KOPT-K1 (cell line): ENCODE measurements at regions not wholly inside any gene's neighbourhood (a gene's known extent, or its start where the extent isn't known, plus 50 kb on each side); places are given as distances from the start of the nearest gene placed in this dataset.
"Not testable (repeated sequence)": the region's sequence is repeated elsewhere in the genome, so short reads cannot be mapped to it uniquely, and the experiment has no call there.

Experiments
- H3K27ac ChIP-seq: fragments of 200-600 bp; sonication (generic); 2 replicates; pipeline ENCODE4 v1.5.1; 2016; ENCODE audit warnings: antibody characterized with exemption, mild to moderate bottlenecking, low read depth, low read length; ENCODE audit not compliant: poor library complexity, severe bottlenecking
- H3K36me3 ChIP-seq: fragments of 200-600 bp; sonication (generic); 2 replicates; pipeline ENCODE4 v1.5.1; 2017; ENCODE audit warnings: antibody characterized with exemption, mild to moderate bottlenecking, low read length, moderate library complexity; ENCODE audit not compliant: insufficient read depth
- H3K9me3 ChIP-seq: fragments of 200-600 bp; sonication (generic); 2 replicates; pipeline ENCODE4 v1.5.1; 2017; ENCODE audit warnings: antibody characterized with exemption, low read length, mild to moderate bottlenecking; ENCODE audit not compliant: insufficient read depth, poor library complexity, severe bottlenecking

DNA sequence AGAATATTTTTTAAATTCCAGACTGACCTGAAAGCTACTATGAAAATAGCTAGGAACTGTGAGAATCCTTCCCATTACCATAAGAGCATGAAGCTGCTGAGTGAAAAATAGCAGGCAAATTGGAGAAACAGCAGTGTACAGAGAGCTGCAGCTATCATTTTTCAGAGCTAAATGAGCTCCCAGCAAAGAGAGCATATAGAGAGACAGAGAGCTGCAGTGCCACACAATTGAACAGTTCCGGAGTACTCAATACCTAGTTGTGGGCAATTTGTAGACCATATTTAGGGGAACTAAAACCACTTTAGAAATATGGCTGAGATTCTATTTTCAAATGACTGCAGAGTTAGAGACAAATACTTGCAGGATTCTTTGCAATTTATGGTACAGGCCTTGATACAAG lies 645.3 kb downstream of the STK39 start:
- Histone ChIP-seq H3K9me3 (no peaks in the 10 kb centered on the region), H3K27ac (no peak overlapping the region), H3K36me3 (no peaks in the 10 kb centered on the region)

DNA sequence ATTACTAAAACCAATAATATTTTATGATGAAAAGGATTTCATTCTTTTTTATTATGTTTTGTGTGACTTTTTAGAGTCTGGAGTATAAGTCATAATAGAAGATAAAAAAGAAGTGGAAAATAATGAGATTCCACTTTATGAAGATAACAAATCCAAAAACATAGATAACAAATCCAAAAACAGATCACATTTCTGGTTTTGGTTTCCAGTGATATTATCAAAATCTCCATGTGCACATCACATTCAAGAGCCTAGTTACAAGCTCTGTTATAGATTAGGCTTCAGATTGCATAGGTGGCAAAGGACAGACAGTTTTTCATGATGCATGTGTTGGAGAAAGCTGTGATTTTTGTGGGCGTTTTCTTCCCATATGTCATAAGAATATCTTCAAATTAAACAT lies 648.2 kb downstream of the STK39 start:
- H3K36me3 ChIP-seq: no peaks in the 10 kb centered on the region
- H3K9me3 ChIP-seq: no peaks in the 10 kb centered on the region
- H3K27ac ChIP-seq: no peak overlapping the region

DNA sequence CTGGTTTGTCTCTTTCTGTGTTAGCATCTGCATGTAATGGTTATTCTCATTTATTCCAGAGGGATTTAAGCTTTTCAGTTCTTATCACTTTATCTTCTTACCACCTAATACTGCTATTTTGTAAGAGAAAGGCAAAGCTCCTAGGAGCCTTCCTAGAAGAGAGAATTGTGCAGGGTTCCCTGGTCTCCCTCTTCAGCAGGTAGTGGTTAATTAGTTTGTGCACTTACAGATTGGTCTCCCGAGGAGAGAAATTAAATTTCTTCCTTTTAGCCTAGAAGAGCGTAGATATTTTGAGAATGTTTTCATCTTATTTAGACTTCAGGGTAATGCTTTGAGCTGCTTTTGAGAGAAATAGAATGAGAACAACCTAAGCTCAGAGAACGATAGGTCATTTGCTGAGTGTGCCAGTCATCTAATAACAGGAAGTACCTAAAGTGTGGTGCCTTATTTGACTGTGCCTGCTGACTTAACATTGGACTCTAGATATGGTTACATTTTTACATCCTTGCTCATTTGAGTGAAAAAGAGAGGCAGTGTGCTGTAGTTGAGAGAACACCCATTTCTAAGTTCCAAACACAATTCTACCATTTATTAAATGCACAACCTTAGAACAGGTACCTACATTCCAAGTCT lies 651.4 kb downstream of the STK39 start:
- H3K36me3 ChIP-seq: no peaks in the 10 kb centered on the region
- H3K27ac ChIP-seq: no peak overlapping the region
- no peaks in the 10 kb centered on the region for H3K9me3 ChIP-seq

DNA sequence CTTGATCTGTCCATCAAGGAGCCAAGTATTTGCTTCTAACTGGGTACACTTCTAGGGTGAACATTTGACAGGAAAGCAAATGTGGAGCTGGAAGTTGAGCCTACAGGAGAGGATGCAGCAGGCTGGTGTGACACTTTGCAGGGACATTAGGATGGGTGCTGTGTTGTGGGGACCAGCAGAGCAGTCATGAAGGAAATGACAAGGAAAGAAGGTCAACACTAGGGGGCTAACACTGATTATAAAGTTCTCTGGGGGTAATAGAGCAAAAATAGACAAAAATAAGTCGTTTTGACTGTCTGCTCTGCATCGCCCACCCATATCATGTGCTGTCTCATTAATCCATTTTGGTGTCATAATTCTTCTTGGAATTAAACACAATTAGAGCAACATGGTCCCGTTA lies 652.4 kb downstream of the STK39 start:
- no peak overlapping the region for H3K27ac ChIP-seq
- H3K9me3 ChIP-seq: no peaks in the 10 kb centered on the region
- H3K36me3 ChIP-seq: no peaks in the 10 kb centered on the region

DNA sequence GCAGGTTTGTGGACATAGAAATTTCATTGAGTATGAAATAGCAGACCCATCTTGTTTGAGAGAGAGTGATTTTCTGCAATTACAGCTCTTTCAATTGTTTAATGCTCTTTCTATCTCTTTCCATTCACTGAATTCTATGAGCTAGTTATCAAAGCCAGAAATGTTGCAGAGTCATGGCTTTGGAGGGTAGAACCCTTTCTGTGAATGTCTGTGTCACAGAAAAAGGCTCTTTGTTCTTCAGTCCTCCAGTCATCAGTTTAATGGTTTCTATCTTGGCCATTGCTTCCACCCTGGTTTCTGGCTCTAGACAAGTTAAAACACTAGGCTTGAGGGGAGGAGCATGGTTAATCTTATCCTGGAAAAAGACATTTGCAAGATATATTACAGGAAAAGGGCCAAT lies 655.0 kb downstream of the STK39 start:
- Histone ChIP-seq H3K9me3 (no peaks in the 10 kb centered on the region), H3K36me3 (no peaks in the 10 kb centered on the region), H3K27ac (no peak overlapping the region)

DNA sequence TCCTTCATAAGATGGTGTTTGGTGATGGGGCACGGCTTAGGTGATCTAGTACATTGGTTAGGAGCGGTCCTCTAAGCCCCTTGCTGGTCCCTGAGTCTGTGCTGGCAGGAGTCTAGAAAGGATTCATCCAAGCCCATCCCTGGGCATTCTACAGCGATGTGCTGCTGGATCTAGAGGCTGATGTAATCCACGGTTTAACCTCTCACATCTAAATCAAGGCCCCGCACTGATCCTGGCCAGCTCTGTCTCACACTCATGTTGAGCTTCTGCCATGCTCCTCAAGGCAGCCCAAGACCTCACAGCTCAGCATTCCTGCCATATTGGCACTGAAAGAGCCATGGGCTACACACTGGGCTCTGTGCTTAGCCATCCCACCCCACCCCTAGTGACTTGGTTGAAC lies 664.8 kb downstream of the STK39 start:
- Histone ChIP-seq H3K36me3 (no peaks in the 10 kb centered on the region), H3K27ac (no peak overlapping the region), H3K9me3 (no peaks in the 10 kb centered on the region)

DNA sequence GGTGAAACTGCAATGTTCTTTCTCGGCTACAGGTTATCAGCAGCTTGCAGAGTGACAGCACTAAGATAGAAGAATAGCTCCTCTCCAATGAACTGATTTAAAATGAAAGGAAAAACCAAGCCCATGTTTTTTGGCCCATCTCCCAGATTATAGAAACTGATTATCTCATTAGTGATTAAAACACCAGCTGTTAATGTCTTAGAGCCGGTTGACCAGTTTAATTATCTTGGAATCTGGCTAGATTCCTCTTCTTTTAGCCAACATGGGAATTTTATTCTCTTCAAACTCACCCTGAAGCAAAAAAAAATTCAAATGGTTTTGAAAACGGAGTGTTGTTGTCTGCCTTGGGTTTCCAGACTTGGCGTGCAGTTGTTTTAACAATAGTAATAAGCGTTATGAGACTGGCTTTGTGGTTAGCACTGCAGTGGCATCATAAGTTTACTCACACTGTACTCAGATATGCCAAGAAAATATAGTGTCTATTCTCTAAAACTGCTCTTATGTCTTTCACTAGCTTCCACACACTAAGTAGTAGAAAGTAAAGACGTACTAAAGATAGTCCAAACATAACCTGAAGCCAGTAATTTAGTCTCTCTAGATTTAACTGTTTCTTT lies 665.3 kb downstream of the STK39 start:
- Histone ChIP-seq H3K9me3 (no peaks in the 10 kb centered on the region), H3K36me3 (no peaks in the 10 kb centered on the region), H3K27ac (no peak overlapping the region)

DNA sequence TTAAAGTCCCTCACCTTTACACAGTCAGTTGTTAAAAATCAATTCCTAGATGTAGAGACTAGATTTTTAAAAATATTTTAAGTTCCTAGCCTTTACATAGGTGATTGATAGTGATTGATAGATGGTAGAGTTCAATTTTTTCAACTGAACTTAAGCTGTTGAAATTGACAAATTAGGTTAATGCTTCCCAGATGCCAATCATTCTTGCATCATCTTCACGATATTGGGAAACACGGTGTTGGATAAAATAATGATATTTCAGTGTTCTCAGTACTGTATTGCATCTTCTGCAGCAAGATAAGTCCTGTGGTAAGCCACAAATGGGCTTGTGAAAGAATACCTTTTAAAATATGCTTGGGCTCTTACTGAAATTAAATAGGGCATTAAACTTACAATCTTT lies 667.6 kb downstream of the STK39 start:
- no peak overlapping the region for H3K27ac ChIP-seq
- no peaks in the 10 kb centered on the region for H3K9me3 ChIP-seq
- H3K36me3 ChIP-seq: no peaks in the 10 kb centered on the region

DNA sequence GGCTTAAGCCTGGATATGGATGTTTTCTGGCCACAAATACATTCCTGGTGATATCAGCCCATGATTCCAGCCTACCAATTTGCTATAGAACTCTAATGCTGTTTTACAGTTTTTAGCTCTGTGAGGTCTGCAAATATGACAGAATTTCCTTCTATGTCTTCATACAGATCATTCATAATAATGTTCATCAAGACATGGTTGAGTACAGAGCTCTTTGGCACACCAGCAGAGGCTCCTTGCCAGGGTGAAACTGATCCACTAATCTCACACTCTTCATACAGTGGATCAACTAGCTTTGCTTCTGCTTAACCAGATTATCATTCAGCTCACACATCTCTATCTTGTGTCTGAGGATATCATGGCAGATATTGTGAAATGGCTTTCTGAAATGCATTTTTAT lies 672.1 kb downstream of the STK39 start:
- no peak overlapping the region for H3K27ac ChIP-seq
- no peaks in the 10 kb centered on the region for H3K36me3 ChIP-seq
- no peaks in the 10 kb centered on the region for H3K9me3 ChIP-seq

DNA sequence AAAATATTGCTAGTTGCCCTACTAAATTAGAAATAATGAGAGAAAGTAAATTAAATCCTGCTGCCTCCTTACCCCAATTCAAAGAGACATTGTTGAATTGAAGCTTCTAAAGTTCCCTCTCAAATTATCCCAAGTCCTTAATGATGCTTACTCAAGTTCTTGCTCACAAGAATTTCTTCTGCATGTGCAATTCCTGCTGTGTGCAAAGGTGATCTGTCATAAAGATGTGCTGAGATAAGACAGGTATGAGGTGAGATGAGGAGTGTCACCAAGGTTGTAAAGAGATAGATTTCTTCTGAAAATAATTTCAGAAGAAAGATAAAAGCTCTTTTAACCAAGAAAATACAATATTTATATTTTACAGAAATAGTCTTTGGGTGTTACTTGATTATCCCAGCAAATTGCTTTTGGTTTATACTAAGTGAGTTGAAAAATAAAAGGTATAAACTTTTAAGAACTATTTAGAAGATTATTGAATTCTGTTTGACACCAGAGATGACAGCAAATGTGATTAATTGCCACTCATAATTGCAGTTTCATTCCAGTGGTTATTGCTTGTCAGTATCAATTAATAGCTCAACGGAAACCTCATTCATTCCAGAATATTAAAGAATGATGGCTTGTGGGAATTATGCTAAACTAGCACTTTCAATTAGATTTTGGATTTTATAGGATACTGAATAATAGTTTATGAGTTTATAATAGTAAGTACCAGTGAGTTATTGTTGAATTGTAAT lies 674.3 kb downstream of the STK39 start:
- Histone ChIP-seq H3K27ac (no peak overlapping the region), H3K36me3 (no peaks in the 10 kb centered on the region), H3K9me3 (no peaks in the 10 kb centered on the region)

DNA sequence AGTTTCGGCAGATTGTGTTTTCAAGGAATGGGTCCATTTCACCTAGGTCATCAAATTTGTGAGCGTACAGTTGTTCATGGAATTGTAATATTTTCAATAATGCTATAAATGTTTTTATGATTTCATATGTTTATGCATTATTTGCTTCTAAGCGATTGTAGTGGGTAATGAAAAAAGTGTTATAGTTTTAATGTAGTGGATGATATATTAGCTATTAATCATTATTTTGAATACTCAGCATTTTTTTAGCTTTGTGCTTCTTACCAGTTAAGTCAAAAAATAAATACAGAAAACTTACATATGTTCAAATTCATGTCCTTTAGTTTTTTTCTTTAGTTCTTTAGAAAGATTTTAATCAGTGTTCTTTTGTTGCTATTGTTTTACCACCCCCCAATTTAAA lies 677.0 kb downstream of the STK39 start:
- no peak overlapping the region for H3K27ac ChIP-seq
- no peaks in the 10 kb centered on the region for H3K9me3 ChIP-seq
- no peaks in the 10 kb centered on the region for H3K36me3 ChIP-seq

DNA sequence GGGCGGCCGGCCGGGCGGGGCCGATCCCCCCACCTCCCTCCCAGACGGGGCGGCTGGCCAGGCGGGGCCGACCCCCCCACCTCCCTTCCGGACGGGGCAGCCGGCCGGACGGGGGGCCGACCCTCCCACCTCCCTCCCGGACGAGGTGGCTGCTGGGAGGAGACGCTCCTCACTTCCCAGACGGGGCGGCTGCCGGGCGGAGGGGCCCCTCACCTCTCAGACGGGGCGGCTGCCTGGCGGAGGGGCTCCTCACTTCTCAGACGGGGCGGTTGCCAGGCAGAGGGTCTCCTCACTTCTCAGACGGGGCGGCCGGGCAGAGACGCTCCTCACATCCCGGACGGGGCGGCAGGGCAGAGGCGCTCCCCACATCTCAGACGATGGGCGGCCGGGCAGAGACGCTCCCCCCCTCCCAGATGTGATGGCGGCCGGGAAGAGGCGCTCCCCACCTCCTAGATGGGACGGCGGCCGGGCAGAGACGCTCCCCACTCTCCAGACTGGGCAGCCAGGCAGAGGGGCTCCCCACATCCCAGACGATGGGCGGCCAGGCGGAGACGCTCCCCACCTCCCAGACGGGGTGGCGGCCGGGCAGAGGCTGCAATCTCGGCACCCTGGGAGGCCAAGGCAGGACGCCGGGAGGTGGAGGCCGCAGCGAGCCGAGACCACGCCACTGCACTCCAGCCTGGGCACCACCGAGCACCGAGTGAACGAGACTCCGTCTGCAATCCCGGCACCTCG lies 675.8 kb downstream of the XIRP2 start:
- not testable (repeated sequence) for H3K27ac ChIP-seq, H3K9me3 ChIP-seq, H3K36me3 ChIP-seq

DNA sequence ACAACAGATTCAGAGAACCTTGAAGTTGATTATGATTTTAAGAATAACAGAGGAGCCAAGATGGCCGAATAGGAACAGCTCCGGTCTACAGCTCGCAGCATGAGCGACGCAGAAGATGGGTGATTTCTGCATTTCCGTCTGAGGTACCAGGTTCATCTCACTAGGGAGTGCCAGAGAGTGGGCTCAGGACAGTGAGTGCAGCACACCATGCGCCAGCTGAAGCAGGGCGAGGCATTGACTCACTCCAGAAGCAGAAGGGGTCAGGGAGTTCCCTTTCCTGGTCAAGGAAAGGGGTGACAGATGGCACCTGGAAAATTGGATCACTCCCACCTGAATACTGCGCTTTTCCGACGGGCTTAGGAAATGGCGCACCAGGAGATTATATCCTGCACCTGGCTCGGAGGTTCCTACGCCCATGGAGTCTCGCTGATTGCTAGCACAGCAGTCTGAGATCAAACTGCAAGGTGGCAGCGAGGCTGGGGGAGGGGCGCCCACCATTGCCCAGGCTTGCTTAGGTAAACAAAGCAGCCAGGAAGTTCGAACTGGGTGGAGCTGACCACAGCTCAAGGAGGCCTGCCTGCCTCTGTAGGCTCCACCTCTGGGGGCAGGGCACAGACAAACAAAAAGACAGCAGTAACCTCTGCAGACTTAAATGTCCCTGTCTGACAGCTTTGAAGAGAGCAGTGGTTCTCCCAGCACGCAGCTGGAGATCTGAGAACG lies 670.2 kb downstream of the XIRP2 start:
- not testable (repeated sequence) for H3K27ac ChIP-seq, H3K36me3 ChIP-seq, H3K9me3 ChIP-seq

DNA sequence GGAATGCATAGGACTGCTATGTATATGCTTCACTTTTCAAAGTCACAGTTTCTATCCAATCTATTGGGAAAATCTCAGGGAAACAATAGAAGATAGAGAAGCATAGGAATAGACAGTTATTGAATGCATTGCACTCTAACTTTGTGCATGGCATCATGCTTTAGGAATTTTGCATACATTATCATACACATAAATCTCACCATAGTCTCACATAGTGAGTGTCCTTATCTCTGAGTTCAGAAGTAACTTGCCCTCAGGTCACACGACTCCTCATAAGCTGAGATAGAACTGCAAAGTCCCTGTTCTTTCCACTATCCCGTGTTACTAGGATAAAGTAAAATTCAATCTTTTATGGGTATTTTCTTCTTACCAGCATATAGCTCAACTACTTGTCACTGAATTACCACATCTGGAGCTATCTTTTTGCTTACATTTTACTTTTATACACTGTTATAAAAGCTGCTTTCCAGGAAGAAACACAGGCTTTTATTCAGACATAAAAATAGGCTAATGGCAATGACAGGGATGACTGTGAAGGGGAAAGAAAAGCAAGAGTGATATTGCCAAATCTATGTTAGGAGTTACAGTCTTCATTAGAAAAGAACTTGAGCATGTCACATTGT lies 666.9 kb downstream of the XIRP2 start:
- H3K27ac ChIP-seq: no peak overlapping the region
- no peaks in the 10 kb centered on the region for H3K36me3 ChIP-seq
- H3K9me3 ChIP-seq: no peaks in the 10 kb centered on the region
